Progenitor cell of endocrine pancreas (in vitro differentiated cells): ENCODE measurements at regions not wholly inside any gene's neighbourhood (a gene's known extent, or its start where the extent isn't known, plus 50 kb on each side); places are given as distances from the start of the nearest gene placed in this dataset.

Source experiments
- DNase-seq: peaks from one replicate; pipeline ENCODE4 v3.0.0; 2021; ENCODE audit warnings: low spot score; ENCODE audit not compliant: unreplicated experiment
- H3K27ac Mint-ChIP-seq: 2 replicates; pipeline ENCODE4 v1.8.0; 2021; ENCODE audit warnings: mild to moderate bottlenecking, moderate library complexity, mixed read lengths
- H3K27me3 Mint-ChIP-seq: 2 replicates; pipeline ENCODE4 v1.8.0; 2021; ENCODE audit warnings: mixed read lengths
- H3K36me3 Mint-ChIP-seq: 2 replicates; pipeline ENCODE4 v1.8.0; 2022; ENCODE audit warnings: mixed read lengths; ENCODE audit not compliant: insufficient read depth
- H3K4me1 Mint-ChIP-seq: 2 replicates; pipeline ENCODE4 v1.8.0; 2021; ENCODE audit warnings: low read depth, mixed read lengths
- H3K4me3 Mint-ChIP-seq: 2 replicates; pipeline ENCODE4 v1.8.0; 2021; ENCODE audit warnings: low read depth, mild to moderate bottlenecking, moderate library complexity, mixed read lengths
- H3K9me3 Mint-ChIP-seq: 2 replicates; pipeline ENCODE4 v1.8.0; 2021; ENCODE audit warnings: low read depth, mixed read lengths
- TF ChIP-seq, protein P1 (sequence below): fragments of 200-600 bp; sonication (generic); IDR thresholded peaks from one replicate; pipeline ENCODE4 v1.5.0; 2021; ENCODE audit warnings: antibody characterized with exemption, mild to moderate bottlenecking; ENCODE audit not compliant: unreplicated experiment

DNA sequence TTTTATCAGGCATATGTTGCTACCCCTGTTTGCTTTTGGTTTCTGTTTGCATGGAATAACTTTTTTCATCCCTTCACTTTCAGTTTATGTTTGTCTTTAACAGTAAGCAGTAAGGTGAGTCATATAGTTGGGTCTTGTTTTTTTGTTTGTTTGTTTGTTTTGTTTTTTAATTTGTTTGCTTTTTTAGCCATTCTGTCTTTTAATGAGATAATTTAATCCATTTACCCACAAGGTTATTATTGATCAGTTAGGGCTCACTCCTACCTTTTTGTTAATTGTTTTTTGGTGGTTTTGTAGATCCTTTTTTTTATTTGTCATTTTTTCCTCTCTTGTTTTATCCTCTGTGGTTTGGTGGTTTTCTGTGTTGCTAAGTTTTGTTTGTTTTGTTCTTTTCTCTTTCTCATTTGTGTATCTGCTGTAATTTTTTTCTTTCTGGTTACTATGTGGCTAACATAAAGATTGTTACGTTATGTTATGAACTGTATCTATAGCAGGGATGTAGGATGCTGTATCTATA lies 379.5 kb upstream of the MAD2L1 start:
- no peaks in the 10 kb centered on the region for H3K27me3 Mint-ChIP-seq
- H3K4me3 Mint-ChIP-seq: no peak overlapping the region
- no peak overlapping the region for H3K27ac Mint-ChIP-seq

DNA sequence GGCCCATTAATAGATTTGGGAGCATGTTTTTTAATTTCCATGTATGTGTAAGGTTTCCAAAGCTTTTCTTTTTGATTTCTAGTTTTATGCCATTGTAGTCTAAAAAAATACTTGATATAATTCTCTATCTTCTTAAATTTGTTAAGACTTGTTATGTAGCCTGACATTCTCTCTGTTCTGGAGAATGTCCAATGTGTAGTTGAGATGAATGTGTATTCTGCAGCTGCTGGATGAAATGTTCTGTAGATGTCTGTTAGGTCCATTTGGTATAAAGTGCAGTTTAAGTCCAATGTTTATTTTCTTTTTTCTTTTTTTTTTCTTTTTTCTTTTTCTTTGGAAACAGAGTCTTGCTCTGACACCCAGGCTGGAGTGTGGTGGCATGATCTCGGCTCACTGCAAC lies 378.5 kb upstream of the MAD2L1 start:
- no peak overlapping the region for H3K4me3 Mint-ChIP-seq
- no peak overlapping the region for H3K27ac Mint-ChIP-seq
- H3K9me3 Mint-ChIP-seq: no peaks in the 10 kb centered on the region

More for the DNA sequence above, 379.5 kb upstream of the MAD2L1 start:
- H3K9me3 Mint-ChIP-seq: no peaks in the 10 kb centered on the region
- TF ChIP-seq, protein P1, sequence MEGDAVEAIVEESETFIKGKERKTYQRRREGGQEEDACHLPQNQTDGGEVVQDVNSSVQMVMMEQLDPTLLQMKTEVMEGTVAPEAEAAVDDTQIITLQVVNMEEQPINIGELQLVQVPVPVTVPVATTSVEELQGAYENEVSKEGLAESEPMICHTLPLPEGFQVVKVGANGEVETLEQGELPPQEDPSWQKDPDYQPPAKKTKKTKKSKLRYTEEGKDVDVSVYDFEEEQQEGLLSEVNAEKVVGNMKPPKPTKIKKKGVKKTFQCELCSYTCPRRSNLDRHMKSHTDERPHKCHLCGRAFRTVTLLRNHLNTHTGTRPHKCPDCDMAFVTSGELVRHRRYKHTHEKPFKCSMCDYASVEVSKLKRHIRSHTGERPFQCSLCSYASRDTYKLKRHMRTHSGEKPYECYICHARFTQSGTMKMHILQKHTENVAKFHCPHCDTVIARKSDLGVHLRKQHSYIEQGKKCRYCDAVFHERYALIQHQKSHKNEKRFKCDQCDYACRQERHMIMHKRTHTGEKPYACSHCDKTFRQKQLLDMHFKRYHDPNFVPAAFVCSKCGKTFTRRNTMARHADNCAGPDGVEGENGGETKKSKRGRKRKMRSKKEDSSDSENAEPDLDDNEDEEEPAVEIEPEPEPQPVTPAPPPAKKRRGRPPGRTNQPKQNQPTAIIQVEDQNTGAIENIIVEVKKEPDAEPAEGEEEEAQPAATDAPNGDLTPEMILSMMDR: no peak
- no peaks in the 10 kb centered on the region for H3K4me1 Mint-ChIP-seq
- H3K36me3 Mint-ChIP-seq: no peaks in the 10 kb centered on the region
- no peak for DNase-seq

DNA sequence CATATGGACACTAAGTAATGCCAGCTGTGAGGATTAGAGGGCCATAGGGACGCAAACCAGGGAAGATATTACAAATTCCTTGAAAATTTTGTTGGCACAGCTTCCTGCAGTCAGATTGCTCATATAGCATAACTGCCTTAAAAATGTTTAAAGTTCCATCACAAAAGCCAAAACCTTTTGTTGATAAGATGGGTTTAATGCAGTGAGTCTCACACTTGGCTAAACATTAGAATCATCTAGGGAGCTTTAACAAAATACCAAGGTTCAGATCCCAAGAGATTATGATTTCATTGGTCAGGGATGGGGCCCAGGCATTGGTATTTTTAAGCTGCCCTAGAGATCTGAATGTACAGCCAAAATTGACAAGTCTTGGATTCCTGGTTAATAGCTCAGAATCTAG lies 376.5 kb upstream of the MAD2L1 start:
- DNase-seq: no peak
- Mint-ChIP-seq H3K4me1 (peaks cover 3% of the 10 kb centered on the region), H3K4me3 (no peak overlapping the region), H3K27ac (no peak overlapping the region), H3K9me3 (no peaks in the 10 kb centered on the region), H3K27me3 (no peaks in the 10 kb centered on the region), H3K36me3 (no peaks in the 10 kb centered on the region)
- TF ChIP-seq, protein P1: no peak

More for the DNA sequence above, 378.5 kb upstream of the MAD2L1 start:
- Mint-ChIP-seq H3K27me3 (no peaks in the 10 kb centered on the region), H3K4me1 (peaks cover 3% of the 10 kb centered on the region), H3K36me3 (no peaks in the 10 kb centered on the region)
- TF ChIP-seq, protein P1: no peak
- DNase-seq: no peak

DNA sequence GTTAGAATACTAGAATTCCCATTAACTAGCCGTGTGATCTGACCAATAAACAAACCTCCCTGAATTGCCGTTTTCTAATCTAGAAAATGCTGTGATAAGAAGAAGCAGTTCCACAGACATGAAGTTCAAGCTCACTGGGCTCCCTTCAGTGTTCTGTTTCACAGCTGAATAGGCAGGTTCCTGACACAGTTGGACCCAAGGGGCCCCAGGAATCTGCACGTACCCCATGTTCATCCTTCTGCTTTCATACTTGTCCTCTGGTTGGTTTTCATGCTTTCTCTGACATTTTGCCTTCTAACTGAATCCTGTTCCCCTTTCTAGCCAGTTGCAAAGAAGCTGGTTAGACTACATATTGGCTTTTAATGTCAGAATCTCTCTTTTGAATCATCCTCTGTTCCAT lies 374.1 kb upstream of the MAD2L1 start:
- TF ChIP-seq, protein P1: no peak
- peaks cover 3% of the 10 kb centered on the region for H3K4me1 Mint-ChIP-seq
- no peaks in the 10 kb centered on the region for H3K36me3 Mint-ChIP-seq
- H3K4me3 Mint-ChIP-seq: no peak overlapping the region
- H3K27me3 Mint-ChIP-seq: no peaks in the 10 kb centered on the region
- no peak for DNase-seq
- H3K27ac Mint-ChIP-seq: no peak overlapping the region
- H3K9me3 Mint-ChIP-seq: no peaks in the 10 kb centered on the region

DNA sequence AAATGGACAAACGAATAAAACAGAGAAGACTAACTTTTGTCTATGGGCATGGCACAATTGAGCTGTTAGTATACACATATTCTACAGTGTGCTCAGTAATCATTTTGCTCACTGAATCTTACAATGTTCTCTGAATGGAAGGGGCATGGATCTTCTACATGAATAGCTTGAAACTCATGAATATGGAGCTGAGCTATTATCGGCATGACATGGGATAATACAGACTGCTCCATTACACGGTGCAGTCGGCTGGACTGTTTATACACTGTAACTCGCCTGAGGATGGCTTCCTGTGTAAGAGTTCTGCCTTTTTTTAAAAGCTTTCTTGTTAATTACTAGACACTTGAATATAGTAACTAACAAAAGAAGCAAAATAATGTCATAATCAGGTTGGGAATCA lies 368.5 kb upstream of the MAD2L1 start:
- H3K4me1 Mint-ChIP-seq: no peaks in the 10 kb centered on the region

More for the DNA sequence above, 368.5 kb upstream of the MAD2L1 start:
- no peak overlapping the region for H3K27ac Mint-ChIP-seq
- no peak overlapping the region for H3K4me3 Mint-ChIP-seq
- H3K27me3 Mint-ChIP-seq: no peaks in the 10 kb centered on the region
- TF ChIP-seq, protein P1: no peak
- DNase-seq: no peak
- no peaks in the 10 kb centered on the region for H3K36me3 Mint-ChIP-seq
- no peaks in the 10 kb centered on the region for H3K9me3 Mint-ChIP-seq
